Peyer's patch (tissue), 4 donors: ENCODE measurements at regions not wholly inside any gene's neighbourhood (a gene's known extent, or its start where the extent isn't known, plus 50 kb on each side); places are given as distances from the start of the nearest gene placed in this dataset.
"Not testable (repeated sequence)": the region's sequence is repeated elsewhere in the genome, so short reads cannot be mapped to it uniquely, and the experiment has no call there.

ENCODE experiments used
- DNase-seq, 3 donors: peaks; one replicate each; pipeline ENCODE4 v3.0.0-alpha.2; 2017 to 2019
- H3K27ac ChIP-seq, 4 donors: fragments of 200-600 bp; sonication (generic); one replicate each; pipeline ENCODE4 v1.5.1; 2016 to 2019
- H3K27me3 ChIP-seq, 2 donors: fragments of 200-600 bp; sonication (generic); one replicate each; pipeline ENCODE4 v1.5.1; 2019
- H3K36me3 ChIP-seq, 3 donors: fragments of 200-600 bp; sonication (generic); one replicate each; pipeline ENCODE4 v1.5.1; 2016 to 2019
- H3K4me1 ChIP-seq, 4 donors: fragments of 200-600 bp; sonication (generic); one replicate each; pipeline ENCODE4 v1.5.1; 2016 to 2019
- H3K4me3 ChIP-seq, 4 donors: fragments of 200-600 bp; sonication (generic); 1 replicate in 3 of 4; 2 replicates in 1 of 4; pipeline ENCODE4 v1.5.1; 2016 to 2019; ENCODE audit warnings: mild to moderate bottlenecking in 1 of 4
- H3K9me3 ChIP-seq, 4 donors: fragments of 200-600 bp; sonication (generic); one replicate each; pipeline ENCODE4 v1.5.1; 2016 to 2019; ENCODE audit warnings: mild to moderate bottlenecking in 1 of 4
- CTCF ChIP-seq, 6 experiments: fragments of 450-650 bp in 4 of 6; fragments of 200-600 bp in 2 of 6; sonication (generic) in 1 of 6; IDR thresholded peaks; one replicate each; pipeline ENCODE4 v1.5.1; 2017 to 2019; ENCODE audit warnings: antibody characterized with exemption in 6 of 6, mild to moderate bottlenecking in 3 of 6, moderate library complexity in 1 of 6
- POLR2A ChIP-seq, 2 donors: fragments of 450-650 bp; IDR thresholded peaks; one replicate each; pipeline ENCODE4 v1.5.1; 2017; ENCODE audit warnings: antibody characterized with exemption in 2 of 2, mild to moderate bottlenecking in 2 of 2, moderate library complexity in 2 of 2

- no peaks in the 10 kb centered on the region for H3K27me3 ChIP-seq
- no peak overlapping the region for H3K27ac ChIP-seq
- no peaks in the 10 kb centered on the region for H3K9me3 ChIP-seq
- H3K4me1 ChIP-seq: no peaks in the 10 kb centered on the region
- DNase-seq: no peak
- H3K4me3 ChIP-seq: no peak overlapping the region
- no peaks in the 10 kb centered on the region for H3K36me3 ChIP-seq
- TF ChIP-seq POLR2A (IDR thresholded peaks at IDR 0.05) (no peak), CTCF (IDR thresholded peaks at IDR 0.05) (no peak)
These were observed 83.3 kb upstream of the RORB start for GRCh38 chr9:74413876-74414275.

- TF ChIP-seq CTCF (IDR thresholded peaks at IDR 0.05) (no peak), POLR2A (IDR thresholded peaks at IDR 0.05) (no peak)
- Histone ChIP-seq H3K4me1 (no peaks in the 10 kb centered on the region), H3K36me3 (no peaks in the 10 kb centered on the region), H3K27ac (no peak overlapping the region), H3K27me3 (no peaks in the 10 kb centered on the region), H3K9me3 (no peaks in the 10 kb centered on the region), H3K4me3 (no peak overlapping the region)
- no peak for DNase-seq
These were observed 82.8 kb upstream of the RORB start for GRCh38 chr9:74414325-74414724.

- Histone ChIP-seq H3K27ac (no peak overlapping the region), H3K4me1 (no peaks in the 10 kb centered on the region), H3K27me3 (no peaks in the 10 kb centered on the region), H3K4me3 (no peak overlapping the region), H3K9me3 (no peaks in the 10 kb centered on the region), H3K36me3 (no peaks in the 10 kb centered on the region)
- no peak for TF ChIP-seq POLR2A (IDR thresholded peaks at IDR 0.05)
- TF ChIP-seq CTCF (IDR thresholded peaks at IDR 0.05): no peak
- DNase-seq: no peak
These were observed 81.1 kb upstream of the RORB start for GRCh38 chr9:74415995-74416394.

- H3K4me3 ChIP-seq, H3K36me3 ChIP-seq: not testable (repeated sequence)
These were observed 72.6 kb upstream of the RORB start for GRCh38 chr9:74424488-74424887.

GRCh38 chr9:74431467-74431866 lies 65.7 kb upstream of the RORB start:
- no peaks in the 10 kb centered on the region for H3K36me3 ChIP-seq
- no peak overlapping the region for H3K27ac ChIP-seq

More at GRCh38 chr9:74424488-74424887, 72.6 kb upstream of the RORB start:
- not testable (repeated sequence) for H3K9me3 ChIP-seq, H3K27ac ChIP-seq, DNase-seq, H3K4me1 ChIP-seq, H3K27me3 ChIP-seq

GRCh38 chr9:74443036-74443750 lies 53.9 kb upstream of the RORB start:
- H3K36me3 ChIP-seq: no peaks in the 10 kb centered on the region
- TF ChIP-seq CTCF (IDR thresholded peaks at IDR 0.05): no peak
- no peak for TF ChIP-seq POLR2A (IDR thresholded peaks at IDR 0.05)

More at GRCh38 chr9:74431467-74431866, 65.7 kb upstream of the RORB start:
- Histone ChIP-seq H3K9me3 (no peaks in the 10 kb centered on the region), H3K4me1 (no peaks in the 10 kb centered on the region), H3K27me3 (no peaks in the 10 kb centered on the region), H3K4me3 (no peak overlapping the region)
- no peak for DNase-seq
- no peak for TF ChIP-seq POLR2A (IDR thresholded peaks at IDR 0.05)
- no peak for TF ChIP-seq CTCF (IDR thresholded peaks at IDR 0.05)

More at GRCh38 chr9:74443036-74443750, 53.9 kb upstream of the RORB start:
- Histone ChIP-seq H3K4me1 (no peaks in the 10 kb centered on the region), H3K9me3 (no peaks in the 10 kb centered on the region), H3K27ac (no peak overlapping the region), H3K4me3 (no peak overlapping the region), H3K27me3 (no peaks in the 10 kb centered on the region)
- DNase-seq: no peak
